ENCODE measurements at regions not wholly inside any gene's neighbourhood (a gene's known extent, or its start where the extent isn't known, plus 50 kb on each side); places are given as distances from the start of the nearest gene placed in this dataset.

- no peak overlapping the region for H3K27ac Mint-ChIP-seq (ENCODE audit: unreplicated experiment)
- no peak overlapping the region for H2AFZ ChIP-seq (ENCODE audit: low read depth, low read length)
- no peaks in the 10 kb centered on the region for H3K9me3 Mint-ChIP-seq (ENCODE audit: unreplicated experiment)
- H3K27me3 Mint-ChIP-seq (ENCODE audit: low read depth, unreplicated experiment): no peaks in the 10 kb centered on the region
- no peak overlapping the region for H3K4me3 ChIP-seq (ENCODE audit: insufficient read depth, low read depth, low read length)
- no peak overlapping the region for H3K4me2 ChIP-seq (ENCODE audit: low read length)
- TF ChIP-seq CTCF (IDR thresholded peaks at IDR 0.05; ENCODE audit: insufficient read depth, low read depth, low read length) (no peak), EZH2 (IDR thresholded peaks at IDR 0.05; ENCODE audit: insufficient read depth, low read length) (no peak)
- H3K4me1 ChIP-seq (ENCODE audit: insufficient read depth, low read length): no peaks in the 10 kb centered on the region
- H3K36me3 Mint-ChIP-seq (ENCODE audit: low read depth, unreplicated experiment): no peaks in the 10 kb centered on the region
- H3K27ac ChIP-seq (ENCODE audit: low read depth, low read length): no peak overlapping the region
- no peaks in the 10 kb centered on the region for H3K27me3 ChIP-seq (ENCODE audit: insufficient read depth, low read length)
- no peak overlapping the region for H3K9ac ChIP-seq (ENCODE audit: low read length)
- DNase-seq (ENCODE audit: low read depth): no peak
- no peaks in the 10 kb centered on the region for H4K20me1 ChIP-seq (ENCODE audit: insufficient read depth, low read length)
- H3K79me2 ChIP-seq (ENCODE audit: insufficient read depth, low read length): no peaks in the 10 kb centered on the region
- H3K36me3 ChIP-seq (ENCODE audit: insufficient read depth, low read length): no peaks in the 10 kb centered on the region
- FAIRE-seq: peak; percentile 43
- H3K9me3 ChIP-seq (ENCODE audit: insufficient read depth, low read depth, low read length): no peaks in the 10 kb centered on the region
- H3K4me3 Mint-ChIP-seq (ENCODE audit: unreplicated experiment): no peak overlapping the region
- peaks cover 2% of the 10 kb centered on the region for H3K4me1 Mint-ChIP-seq (ENCODE audit: low read depth, unreplicated experiment)
Observed at GRCh38 chrX:63927848-63928247, 142.8 kb upstream of the ARHGEF9 start.

GRCh38 chrX:63922221-63922620, 137.2 kb upstream of the ARHGEF9 start:
- H3K4me1 Mint-ChIP-seq (ENCODE audit: low read depth, unreplicated experiment): peaks cover 20% of the 10 kb centered on the region
- no peaks in the 10 kb centered on the region for H3K36me3 Mint-ChIP-seq (ENCODE audit: low read depth, unreplicated experiment)
- Histone ChIP-seq H3K27me3 (ENCODE audit: insufficient read depth, low read length) (no peaks in the 10 kb centered on the region), H4K20me1 (ENCODE audit: insufficient read depth, low read length) (no peaks in the 10 kb centered on the region), H3K27ac (ENCODE audit: low read depth, low read length) (peak overlapping the region; percentile 12), H3K4me3 (ENCODE audit: insufficient read depth, low read depth, low read length) (no peak overlapping the region), H3K9me3 (ENCODE audit: insufficient read depth, low read depth, low read length) (no peaks in the 10 kb centered on the region), H3K4me2 (ENCODE audit: low read length) (no peak overlapping the region), H3K9ac (ENCODE audit: low read length) (no peak overlapping the region), H2AFZ (ENCODE audit: low read depth, low read length) (no peak overlapping the region), H3K36me3 (ENCODE audit: insufficient read depth, low read length) (no peaks in the 10 kb centered on the region), H3K79me2 (ENCODE audit: insufficient read depth, low read length) (no peaks in the 10 kb centered on the region), H3K4me1 (ENCODE audit: insufficient read depth, low read length) (no peaks in the 10 kb centered on the region)
- no peak overlapping the region for H3K4me3 Mint-ChIP-seq (ENCODE audit: unreplicated experiment)
- peak; percentile 82 for FAIRE-seq
- peak overlapping the region; percentile 93 for H3K27ac Mint-ChIP-seq (ENCODE audit: unreplicated experiment)
- H3K9me3 Mint-ChIP-seq (ENCODE audit: unreplicated experiment): peaks cover 3% of the 10 kb centered on the region
- TF ChIP-seq CTCF (IDR thresholded peaks at IDR 0.05; ENCODE audit: insufficient read depth, low read depth, low read length) (no peak), EZH2 (IDR thresholded peaks at IDR 0.05; ENCODE audit: insufficient read depth, low read length) (no peak)
- no peak for DNase-seq (ENCODE audit: low read depth)
- H3K27me3 Mint-ChIP-seq (ENCODE audit: low read depth, unreplicated experiment): no peaks in the 10 kb centered on the region

GRCh38 chrX:63920875-63921274, 135.9 kb upstream of the ARHGEF9 start:
- no peaks in the 10 kb centered on the region for H3K9me3 ChIP-seq (ENCODE audit: insufficient read depth, low read depth, low read length)
- H3K79me2 ChIP-seq (ENCODE audit: insufficient read depth, low read length): no peaks in the 10 kb centered on the region
- H4K20me1 ChIP-seq (ENCODE audit: insufficient read depth, low read length): no peaks in the 10 kb centered on the region
- TF ChIP-seq CTCF (IDR thresholded peaks at IDR 0.05; ENCODE audit: insufficient read depth, low read depth, low read length) (no peak), EZH2 (IDR thresholded peaks at IDR 0.05; ENCODE audit: insufficient read depth, low read length) (no peak)
- no peak overlapping the region for H3K27ac ChIP-seq (ENCODE audit: low read depth, low read length)
- H3K27ac Mint-ChIP-seq (ENCODE audit: unreplicated experiment): peak overlapping the region; percentile 93
- peak; percentile 23 for FAIRE-seq
- no peak overlapping the region for H2AFZ ChIP-seq (ENCODE audit: low read depth, low read length)
- H3K4me2 ChIP-seq (ENCODE audit: low read length): no peak overlapping the region
- H3K36me3 ChIP-seq (ENCODE audit: insufficient read depth, low read length): no peaks in the 10 kb centered on the region
- no peaks in the 10 kb centered on the region for H3K27me3 Mint-ChIP-seq (ENCODE audit: low read depth, unreplicated experiment)
- H3K4me1 Mint-ChIP-seq (ENCODE audit: low read depth, unreplicated experiment): peaks cover 20% of the 10 kb centered on the region
- no peaks in the 10 kb centered on the region for H3K27me3 ChIP-seq (ENCODE audit: insufficient read depth, low read length)
- H3K36me3 Mint-ChIP-seq (ENCODE audit: low read depth, unreplicated experiment): no peaks in the 10 kb centered on the region
- H3K9ac ChIP-seq (ENCODE audit: low read length): no peak overlapping the region
- no peak overlapping the region for H3K4me3 ChIP-seq (ENCODE audit: insufficient read depth, low read depth, low read length)
- H3K4me3 Mint-ChIP-seq (ENCODE audit: unreplicated experiment): no peak overlapping the region
- H3K9me3 Mint-ChIP-seq (ENCODE audit: unreplicated experiment): peaks cover 3% of the 10 kb centered on the region
- DNase-seq (ENCODE audit: low read depth): no peak
- no peaks in the 10 kb centered on the region for H3K4me1 ChIP-seq (ENCODE audit: insufficient read depth, low read length)
